ENCODE measurements at regions not wholly inside any gene's neighbourhood (a gene's known extent, or its start where the extent isn't known, plus 50 kb on each side); places are given as distances from the start of the nearest gene placed in this dataset.

DNA sequence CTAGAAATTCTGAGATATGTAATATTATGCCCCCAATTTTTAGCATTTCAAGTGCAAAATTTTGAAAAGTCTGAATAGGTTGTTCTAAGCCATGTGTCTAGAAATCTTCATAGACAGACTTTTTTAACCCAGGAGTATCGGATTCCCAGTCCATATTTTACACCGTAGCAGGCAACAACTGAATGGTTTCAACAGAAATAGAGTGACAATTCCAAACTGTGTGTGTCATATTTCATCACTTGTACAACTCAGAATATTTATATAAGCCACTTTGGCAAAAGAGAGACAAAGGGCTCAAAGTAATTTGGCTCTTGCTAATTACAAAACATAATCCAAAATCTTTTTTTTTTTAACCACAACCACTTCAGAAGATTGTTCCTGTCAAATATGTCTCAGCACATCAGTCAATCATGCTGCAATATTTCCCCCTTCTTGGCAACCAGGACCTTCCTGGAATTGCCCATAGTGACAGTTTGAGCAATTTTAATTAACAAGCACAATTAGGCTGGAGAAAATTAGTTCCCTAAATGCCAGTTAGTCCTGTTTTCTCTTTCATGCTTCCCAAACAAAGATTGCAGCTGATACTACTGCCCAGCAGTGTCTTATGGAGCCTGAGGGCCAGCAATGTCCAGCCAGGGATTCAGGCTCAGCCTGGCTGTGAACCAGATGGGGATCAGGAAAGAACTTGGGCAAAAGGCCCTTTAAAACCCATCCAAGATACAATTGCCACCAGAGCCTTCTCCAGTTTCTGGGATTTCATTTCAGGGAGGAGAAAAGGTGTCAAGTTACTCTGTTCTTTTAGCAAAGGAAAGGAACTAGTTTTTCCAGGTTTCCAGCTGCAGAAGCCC is 533.3 kb upstream of the GHITM start:
- no peak for DNase-seq

DNA sequence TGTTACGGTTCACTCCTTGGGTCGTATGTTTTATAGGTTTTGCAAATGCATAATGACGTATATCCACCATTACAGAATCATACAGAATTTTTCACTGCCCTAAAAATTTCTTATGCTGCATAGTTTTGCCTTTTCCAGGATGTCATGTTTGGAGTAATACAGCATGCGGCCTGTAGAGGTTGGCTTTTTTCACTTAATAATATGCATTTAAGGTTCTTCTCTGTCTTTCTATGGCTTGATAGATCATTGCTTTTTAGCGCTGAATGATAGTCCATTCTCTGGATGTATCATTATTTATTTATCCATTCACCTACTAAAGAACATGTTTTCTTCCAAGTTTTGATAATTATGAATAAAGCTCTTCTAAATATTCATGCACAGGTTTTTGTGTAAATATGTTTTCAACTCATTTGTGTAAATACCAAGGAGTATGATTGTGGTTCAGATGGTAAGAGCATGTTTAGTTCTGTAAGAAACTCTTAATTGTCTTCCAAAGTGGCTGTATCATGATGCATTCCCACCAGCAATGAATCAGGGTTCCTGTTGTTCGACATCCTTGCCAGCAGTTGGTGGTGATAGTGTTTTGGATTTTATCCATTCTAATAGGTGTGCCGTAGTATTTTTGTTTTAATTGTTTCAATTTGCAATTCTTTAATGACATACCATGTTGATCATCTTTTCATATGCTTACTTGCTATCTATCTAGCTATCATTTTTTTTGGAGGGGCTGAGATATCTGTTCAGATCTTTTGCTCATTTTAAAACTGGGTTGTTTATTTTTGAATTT is 531.2 kb upstream of the GHITM start:
- DNase-seq, result no peak

DNA sequence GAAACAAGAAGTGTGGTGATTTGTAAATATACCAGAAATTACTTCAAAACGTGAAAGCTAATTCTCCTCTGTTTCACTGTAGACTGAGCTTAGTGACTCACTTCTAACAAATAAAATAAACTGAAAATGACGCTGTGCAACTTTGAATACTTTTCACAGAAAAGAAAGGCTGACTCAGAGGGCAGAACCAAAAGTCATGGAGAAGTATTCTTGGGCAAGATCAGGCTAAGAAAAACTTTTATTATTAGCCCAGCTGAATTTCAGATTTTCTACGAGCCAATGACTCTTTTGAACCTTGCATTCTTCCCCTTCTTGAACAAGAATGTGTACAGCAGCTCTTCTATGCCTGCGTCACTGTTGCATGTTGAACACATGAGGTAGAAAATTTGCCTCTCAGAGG is 527.3 kb upstream of the GHITM start:
- no peak for DNase-seq

DNA sequence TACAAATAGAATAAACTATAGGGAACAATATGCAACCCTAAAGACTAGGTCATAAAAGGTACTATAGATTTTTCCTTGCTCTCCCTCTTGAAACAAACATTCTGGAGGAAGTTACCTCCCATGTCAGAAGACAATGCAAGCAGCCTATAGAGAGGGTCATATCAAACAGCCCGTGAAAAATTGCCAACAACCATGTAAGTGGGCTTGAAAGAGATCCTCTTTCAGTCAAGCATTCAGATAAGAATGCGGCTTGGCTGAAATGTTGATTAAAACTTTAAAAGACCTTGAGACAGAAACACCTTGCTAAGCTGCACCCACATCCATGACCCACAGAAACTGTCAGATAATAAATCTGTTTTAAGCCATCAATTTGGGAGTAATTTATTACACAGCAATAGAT is 526.6 kb upstream of the GHITM start:
- DNase-seq, result no peak

DNA sequence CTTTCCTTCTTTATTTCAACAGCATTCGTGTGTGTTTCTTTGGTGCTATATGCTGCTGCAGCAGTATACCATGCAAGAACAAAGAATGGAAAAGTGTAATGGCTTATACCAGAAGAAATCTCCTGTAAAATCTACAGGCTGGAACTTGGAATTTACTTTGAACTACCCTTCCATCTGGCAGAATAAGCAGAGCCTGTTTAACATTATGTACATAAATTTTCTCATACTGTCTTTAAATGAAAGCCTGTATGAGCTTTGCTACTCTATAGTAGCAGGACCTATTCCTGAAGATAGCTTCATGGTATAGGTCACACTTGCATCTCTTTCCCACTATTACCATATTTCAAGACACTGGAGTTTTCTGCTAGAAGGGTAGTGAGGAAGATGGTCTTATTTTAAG is 522.1 kb upstream of the GHITM start:
- DNase-seq, result no peak

DNA sequence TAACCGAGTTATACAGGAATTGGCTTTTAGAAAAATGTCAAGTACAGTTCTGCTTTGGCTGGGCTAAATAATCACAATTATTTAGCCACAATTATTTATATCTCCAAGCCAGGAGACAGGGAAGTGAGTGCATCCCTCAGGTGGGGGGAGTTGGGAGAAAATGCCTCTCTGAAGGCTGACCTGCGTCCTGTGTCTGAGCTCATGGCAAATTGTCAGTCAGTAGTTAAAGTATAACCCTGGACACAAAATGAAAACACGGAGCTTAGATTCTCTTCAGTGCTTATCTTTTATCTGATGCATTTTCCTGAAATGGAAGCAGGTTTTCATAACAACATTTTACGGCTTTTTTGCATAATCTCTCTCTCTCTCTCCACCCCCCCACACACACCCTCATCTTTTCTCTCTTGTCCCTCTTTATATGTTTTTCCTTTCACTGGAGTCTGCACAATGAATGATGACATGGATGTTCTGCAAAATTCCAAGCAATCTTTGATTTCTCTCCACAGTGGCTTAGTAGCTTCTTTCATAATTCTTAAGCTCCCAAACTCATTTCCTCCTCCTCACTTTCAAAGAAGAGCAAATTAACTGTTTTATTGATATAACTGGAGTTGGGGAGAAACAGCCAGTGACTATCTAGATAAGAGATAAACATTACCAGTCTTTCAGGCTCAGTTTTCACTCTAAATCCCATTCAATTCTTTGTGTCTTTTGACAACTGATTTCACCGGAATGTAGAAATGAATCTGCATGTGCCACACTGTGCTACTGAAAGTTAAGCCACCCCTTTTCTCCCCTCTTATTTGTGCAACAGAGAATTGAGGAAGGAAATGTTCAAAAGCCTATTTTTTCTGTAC is 521.4 kb upstream of the GHITM start:
- no peak for DNase-seq

DNA sequence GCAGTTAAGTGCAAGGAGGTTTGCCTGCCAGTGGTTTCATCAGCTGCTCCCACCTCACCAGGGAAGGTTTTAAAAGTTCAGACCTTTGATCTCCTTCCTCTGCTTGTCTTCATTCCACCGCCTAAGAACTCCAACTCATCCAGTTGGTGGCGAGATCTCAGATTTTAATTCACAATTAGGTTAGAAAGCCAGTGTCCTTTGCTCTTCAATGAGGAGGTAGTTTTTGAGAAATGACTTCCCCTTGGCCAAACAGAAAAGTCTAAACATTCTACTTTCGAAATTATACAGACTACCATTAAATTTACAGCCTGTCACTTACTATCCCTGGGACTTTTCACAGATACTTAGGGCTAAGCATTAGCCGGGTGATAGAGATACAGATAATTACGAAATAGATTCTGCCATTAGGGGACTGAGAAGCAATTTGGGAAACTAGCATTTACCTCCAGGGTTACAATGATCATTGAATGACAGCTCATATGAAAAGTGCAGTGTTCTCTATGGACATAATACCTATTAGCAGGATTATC is 513.4 kb upstream of the GHITM start:
- DNase-seq, result no peak

DNA sequence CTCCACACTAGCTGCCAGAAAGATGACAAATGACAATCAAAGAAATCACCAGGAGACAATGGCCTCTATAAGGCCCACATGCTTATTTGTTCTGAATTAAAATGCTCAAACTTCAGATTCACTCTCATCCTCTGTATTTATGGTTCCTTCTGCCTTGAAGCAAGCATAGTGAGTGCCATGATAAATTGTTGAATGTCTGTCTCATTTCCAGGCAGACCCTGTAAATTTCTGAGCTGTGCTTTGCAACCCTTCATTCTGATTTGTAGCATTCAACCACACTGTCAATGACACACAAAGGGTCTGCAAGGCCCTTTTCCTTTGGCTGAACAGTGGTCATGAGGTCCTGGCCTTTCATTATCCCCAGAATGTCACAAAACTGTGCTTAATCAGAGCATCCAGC is 506.6 kb upstream of the GHITM start:
- DNase-seq, result no peak

DNA sequence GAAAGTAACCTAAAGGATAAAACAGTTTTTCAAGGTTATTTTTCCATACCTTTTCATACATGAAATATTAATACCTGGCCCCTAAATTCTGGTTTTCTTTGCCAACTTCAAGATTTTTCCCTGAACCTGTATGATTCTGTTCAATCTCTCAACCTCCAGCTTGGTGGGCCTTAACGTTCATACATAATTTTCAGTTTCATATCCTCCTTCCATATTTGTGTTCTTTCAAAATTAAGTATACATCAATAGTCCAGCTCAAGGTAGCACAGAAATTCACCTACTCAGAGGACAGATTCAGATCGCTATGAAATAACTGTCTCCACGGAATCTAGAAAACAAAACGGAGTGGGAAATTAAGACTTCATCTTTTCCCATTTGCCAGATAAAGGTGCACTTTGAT is 505.8 kb upstream of the GHITM start:
- no peak for DNase-seq

DNA sequence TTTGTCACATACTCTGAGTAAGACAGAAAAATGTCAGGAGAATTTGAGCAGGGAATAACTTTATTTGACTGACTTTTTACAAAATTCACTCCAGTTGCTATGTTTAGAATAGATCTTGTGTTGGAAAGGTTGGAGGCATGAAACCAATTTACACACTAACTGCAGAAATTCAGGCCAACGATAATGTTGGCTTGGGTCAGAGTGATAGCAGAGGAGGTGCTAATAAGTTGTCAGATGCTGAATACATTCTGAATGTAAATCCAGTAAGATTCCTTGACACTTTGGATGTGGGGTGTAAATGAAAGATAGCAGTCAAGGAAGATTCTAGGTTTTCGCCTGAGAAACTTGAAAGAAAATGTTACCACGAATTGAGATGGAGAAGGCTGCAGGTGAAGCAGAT is 502.5 kb upstream of the GHITM start:
- DNase-seq, result no peak

DNA sequence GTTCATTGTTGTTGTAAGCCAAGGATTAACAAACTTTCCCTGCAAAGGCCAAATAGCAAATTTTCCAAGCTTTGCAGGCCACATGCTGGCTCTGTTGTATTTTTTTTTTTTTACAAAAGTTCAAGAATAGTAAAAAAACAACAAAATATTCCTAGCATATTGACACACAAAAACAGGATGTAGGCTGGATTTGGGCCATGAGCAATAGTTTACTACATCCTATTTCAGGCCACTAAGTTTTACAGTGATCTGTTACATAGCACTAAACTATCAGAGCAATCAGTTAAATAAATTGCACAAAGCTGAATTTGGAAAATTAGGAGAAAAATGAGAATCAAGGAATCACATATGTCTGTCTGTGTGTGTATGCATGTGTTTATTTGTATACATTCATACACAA is 491.8 kb upstream of the GHITM start:
- DNase-seq, result no peak

DNA sequence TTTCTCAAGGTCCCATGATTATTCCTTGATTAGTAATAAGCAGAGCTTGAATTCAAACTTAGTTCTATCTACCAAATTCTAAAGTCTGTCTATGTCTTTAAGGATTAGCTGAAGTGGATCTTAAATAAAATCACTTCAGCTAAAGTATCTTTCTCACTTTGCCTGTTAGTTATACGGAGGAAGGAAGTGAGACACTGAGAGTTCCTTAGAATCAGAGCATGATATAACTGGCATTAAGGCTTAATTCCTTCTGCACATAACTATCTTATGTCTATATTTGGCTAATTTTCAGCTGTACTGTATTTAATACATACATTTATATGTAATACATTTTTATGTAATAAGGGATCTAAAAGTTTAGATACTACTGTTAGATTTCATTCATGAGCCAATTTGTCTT is 491.1 kb upstream of the GHITM start:
- no peak for DNase-seq

DNA sequence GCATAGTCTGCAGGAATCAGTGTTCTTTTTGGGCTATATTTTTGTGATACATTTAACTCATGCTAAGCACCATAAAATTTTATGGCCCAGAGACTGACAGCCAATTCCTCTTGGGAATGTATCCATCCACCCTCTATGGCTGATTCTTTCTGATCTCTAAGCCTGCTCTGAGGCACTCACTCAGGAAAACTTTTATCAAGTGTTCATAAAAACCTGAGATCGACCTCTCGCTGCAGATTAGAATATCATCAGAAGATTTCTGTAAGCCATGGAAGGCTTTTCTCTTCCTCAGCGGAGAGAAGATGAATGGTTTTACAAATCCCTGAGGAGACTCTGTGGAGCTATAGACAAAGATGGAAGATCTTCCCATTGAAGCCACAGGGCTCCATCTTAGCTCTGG is 489.8 kb upstream of the GHITM start:
- no peak for DNase-seq

DNA sequence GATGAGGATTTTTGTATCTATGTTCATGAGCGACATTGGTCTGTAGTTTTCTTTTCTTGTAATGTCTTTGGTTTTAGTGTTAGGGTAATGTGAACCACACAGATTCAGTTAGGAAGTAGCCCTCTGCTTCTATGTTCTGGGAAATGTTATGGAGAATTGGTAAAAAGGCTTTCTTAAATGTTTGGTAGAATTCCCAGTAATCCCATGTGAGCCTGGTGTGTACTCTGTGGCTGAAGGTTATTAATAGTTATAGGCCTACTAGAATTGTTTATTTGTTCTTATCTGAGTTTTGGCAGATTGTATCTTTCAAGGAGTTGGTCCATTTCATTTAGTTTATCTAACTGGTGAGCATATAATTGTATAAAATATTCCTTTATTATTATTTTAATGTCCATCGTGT is 484.6 kb upstream of the GHITM start:
- DNase-seq, result no peak

DNA sequence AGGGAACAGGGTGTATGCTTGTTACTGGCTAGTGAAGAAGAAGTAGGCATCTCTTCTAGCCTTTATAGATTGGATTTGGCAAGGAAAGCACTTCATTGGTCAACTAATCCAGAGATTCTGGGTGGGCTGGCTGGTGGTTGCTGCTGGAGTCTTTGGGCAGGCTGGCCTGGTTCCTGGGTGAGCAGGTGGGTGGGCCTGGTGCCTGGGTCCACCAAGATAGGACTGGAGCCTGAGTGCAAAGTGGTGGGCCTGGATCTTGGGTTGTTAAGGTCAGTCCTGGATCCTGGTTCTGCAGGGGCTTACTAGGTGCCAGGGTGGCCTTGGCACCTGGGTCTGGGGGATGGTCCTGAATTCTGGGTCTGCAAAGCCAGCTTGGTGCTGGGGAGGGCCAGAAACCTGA is 482.4 kb upstream of the GHITM start:
- no peak for DNase-seq

DNA sequence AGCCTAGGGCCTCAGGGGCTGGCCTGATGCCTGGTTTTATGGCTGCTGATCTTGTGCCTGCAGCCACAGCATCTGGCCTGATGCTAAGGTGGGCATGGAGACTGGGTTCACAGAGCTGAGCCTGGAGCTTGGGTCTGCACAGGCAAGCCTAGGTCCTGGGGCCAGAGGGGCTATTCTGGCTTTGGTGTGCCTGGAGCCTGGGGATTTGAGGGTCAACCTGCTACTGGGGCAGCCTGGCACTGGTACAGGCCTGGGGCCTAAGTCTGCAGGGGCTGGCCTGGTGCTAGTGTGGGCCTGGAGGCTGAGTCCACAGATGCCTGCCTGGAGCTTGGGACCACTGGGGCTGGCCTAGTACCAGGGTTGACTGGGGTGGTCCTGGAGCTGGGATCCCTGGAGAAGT is 481.8 kb upstream of the GHITM start:
- DNase-seq, result no peak

DNA sequence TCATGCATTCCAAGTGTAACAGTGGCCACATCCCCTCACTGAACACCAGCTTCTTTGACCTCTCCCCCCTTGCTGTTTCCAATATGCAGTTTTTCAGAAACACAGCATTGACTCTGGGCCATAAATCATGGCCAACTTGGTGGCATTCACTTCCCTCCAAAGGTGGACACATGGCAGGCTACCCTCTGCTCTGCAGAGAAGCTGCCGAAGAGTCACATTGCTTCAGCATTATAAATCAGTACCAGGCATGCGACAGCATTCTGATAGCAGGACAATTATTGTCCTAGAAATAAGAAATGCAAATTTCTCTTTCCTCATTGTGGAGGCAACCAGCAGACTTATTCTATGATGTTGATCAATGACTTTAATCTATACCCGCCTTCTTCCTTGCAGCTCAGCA is 475.4 kb upstream of the GHITM start:
- no peak for DNase-seq

DNA sequence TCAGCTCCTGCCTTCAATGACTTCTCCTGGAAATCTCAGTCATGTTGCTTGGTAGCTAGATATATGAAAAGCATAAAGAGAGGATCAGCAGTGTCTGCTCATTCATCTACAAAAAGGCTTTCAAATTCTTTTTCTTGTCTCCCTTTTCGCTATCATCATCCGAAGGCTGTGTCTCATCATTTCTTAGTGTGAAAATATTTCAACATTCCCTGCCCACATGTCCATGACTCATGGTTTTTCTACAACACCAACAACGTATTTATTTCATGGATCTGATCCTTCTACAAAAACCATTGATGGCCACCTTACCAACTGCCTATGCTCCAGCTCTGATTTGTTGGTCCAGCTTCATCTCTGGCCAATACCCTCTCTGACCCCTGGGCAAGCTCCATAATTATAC is 472.5 kb upstream of the GHITM start:
- no peak for DNase-seq

DNA sequence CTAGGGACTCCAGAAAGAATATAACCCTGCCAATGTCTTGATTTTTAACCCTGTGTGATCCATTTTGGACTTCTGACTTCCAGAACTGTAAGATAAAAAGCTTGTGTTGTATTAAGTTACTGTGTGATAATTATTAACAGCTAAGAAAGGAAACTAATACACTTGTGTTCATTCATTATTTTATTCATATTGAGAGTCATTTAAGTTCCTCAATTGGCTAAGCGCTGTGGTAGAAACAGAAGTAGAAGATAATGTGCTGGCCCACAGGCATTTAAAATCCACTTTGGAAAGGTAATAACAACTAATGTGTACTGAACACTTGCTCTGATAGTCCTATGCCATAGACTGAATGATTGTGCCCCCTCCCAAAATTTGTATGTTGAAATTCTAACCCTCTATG is 471.7 kb upstream of the GHITM start:
- DNase-seq, result no peak

DNA sequence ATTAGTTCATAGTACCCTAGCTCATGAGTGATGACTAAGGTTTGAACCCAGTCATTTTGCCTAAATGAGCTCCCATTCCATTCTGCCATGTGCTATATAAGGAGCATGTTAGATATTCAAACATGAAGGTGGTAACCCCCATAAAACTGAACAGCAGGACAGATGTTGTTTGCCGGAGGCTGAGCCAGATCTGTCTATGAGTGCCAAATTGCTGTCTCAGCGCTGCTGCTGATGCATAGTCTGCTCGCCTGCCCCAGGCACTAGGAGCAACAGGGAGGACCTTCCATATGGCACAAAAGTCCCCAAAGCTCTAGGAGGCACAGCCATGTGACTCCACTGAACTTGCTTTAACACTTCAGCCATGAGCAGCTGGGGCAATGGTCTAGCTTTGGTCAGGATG is 466.0 kb upstream of the GHITM start:
- no peak for DNase-seq

DNA sequence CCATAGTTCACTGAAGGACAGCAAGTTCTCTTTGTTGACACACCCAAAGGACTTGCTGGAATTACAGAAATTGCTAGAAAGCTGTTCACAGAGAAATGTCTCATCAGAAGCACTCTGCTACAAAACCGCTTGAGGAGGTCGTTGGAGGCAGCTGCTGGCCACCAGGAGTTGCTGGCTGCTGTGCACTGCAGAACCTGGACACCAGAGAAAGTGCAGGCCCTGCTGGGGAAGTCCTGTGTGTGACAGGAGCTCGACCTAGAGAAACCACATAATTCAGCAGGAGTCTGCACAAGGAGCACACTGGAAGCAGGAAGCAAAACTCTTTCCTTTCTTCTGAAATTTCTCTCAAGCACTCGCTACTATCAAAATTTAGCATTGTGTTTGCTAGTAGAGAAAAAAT is 461.5 kb upstream of the GHITM start:
- DNase-seq, result no peak

DNA sequence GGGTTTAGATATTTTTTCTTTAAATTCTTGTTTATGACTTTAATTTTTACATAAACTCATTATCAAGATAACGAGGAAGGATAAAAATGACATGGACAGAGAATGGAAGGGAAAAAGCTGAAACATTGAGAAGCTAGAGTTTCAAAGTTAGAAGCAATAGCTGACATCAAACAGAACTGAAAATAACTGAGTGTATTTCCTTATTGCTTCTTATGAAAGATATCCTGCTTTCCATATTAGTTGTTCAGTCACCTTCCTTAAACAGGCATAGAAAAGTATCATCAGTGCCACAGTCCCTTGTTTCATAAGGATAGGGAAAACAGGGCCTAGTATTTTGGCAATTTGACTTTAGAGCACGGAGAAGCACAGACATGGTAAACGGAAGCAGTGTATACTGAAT is 460.5 kb upstream of the GHITM start:
- no peak for DNase-seq

DNA sequence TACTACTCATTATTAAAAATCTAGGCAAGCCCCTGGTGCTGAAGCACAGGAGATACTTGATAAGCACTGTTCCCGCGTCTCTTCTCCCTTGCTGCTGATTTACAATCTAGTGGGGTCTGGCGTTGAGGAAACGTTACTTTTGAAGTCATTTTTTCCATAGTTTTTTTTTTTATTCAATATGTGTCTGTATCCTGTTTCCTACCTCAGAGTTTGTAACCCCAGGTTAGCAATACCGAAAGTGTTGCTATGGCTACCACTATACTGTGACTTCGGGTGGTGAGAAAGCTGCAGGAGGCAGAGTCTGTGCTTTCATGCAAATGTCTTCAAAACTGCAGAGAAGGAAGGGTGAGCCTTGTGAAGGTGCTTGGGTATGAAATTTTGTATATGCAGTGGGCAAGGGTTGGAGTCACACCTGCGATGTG is 458.8 kb upstream of the GHITM start:
- DNase-seq, result no peak

Measured in NCI-H1048 (cell line).